GM12891 (cell line): ENCODE measurements at regions not wholly inside any gene's neighbourhood (a gene's known extent, or its start where the extent isn't known, plus 50 kb on each side); places are given as distances from the start of the nearest gene placed in this dataset.

Source experiments
- POLR2A ChIP-seq: IDR thresholded peaks from 2 replicates; pipeline ENCODE4 v1.6.1; 2011; ENCODE audit warnings: low read depth, low read length, control low read depth
- POLR2AphosphoS5 ChIP-seq: IDR thresholded peaks from 2 replicates; pipeline ENCODE4 v1.6.1; 2011; ENCODE audit warnings: low read depth, low read length, control low read depth
- SPI1 ChIP-seq: IDR thresholded peaks from 2 replicates; pipeline ENCODE4 v1.6.1; 2011; ENCODE audit warnings: low read depth, low read length, control low read depth
- TAF1 ChIP-seq: IDR thresholded peaks from 2 replicates; pipeline ENCODE4 v1.6.1; 2011; ENCODE audit warnings: low read depth, low read length, control low read depth

DNA sequence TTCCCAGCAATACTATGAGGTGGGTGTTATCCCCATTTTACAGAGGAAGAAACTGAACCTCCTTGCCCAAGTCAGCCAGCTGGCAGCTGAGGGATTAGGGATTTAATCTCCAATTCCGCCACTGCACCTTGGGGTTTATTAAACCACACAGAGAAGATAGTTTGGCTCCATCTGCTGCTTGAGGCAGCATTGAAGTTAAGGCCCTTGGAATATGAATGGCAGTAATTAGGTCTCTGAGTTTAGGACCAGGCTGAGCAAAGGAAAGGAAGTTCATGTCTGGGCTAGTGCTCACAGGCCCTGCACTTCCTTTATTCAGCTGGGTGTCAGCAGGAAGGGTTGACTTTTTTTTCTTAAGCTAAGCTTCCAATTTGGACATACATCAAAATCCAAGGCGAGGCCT is 86.9 kb upstream of the GDNF start:
- TF ChIP-seq TAF1: no peak
- no peak for TF ChIP-seq POLR2A
- no peak for TF ChIP-seq POLR2AphosphoS5
- TF ChIP-seq SPI1: no peak
